Smooth muscle cell (in vitro differentiated cells): ENCODE measurements at regions not wholly inside any gene's neighbourhood (a gene's known extent, or its start where the extent isn't known, plus 50 kb on each side); places are given as distances from the start of the nearest gene placed in this dataset.
A peak's percentile ranks its signal among the peaks of the same experiment; 100 is the strongest.

Experiments
- DNase-seq: peaks from one replicate; lab custom pipeline; 2025; ENCODE audit not compliant: unreplicated experiment; lab: John Stamatoyannopoulos, UW
- H2AFZ ChIP-seq: fragments of 200-600 bp; sonication (generic); 2 replicates; pipeline ENCODE4 v1.6.0; 2016; ENCODE audit warnings: antibody characterized with exemption, low read depth, mild to moderate bottlenecking
- H3F3A ChIP-seq: fragments of 200-600 bp; sonication (generic); 2 replicates; pipeline ENCODE4 v1.6.0; 2017; ENCODE audit warnings: antibody characterized with exemption, low read depth
- H3K27ac ChIP-seq: fragments of 200-600 bp; sonication (generic); 2 replicates; pipeline ENCODE4 v1.5.1; 2016; ENCODE audit warnings: low read depth, mild to moderate bottlenecking
- H3K27me3 ChIP-seq: fragments of 200-600 bp; sonication (generic); 2 replicates; pipeline ENCODE4 v1.6.1; 2016; ENCODE audit warnings: low read depth, mild to moderate bottlenecking
- H3K36me3 ChIP-seq: fragments of 200-600 bp; sonication (generic); 2 replicates; pipeline ENCODE4 v1.5.1; 2016; ENCODE audit warnings: low read depth
- H3K4me1 ChIP-seq: fragments of 200-600 bp; sonication (generic); 2 replicates; pipeline ENCODE4 v1.5.1; 2016; ENCODE audit warnings: low read depth
- H3K4me2 ChIP-seq: fragments of 200-600 bp; sonication (generic); 2 replicates; pipeline ENCODE4 v1.6.0; 2016; ENCODE audit warnings: mild to moderate bottlenecking
- H3K4me3 ChIP-seq: fragments of 200-600 bp; sonication (generic); 2 replicates; pipeline ENCODE4 v1.5.1; 2016; ENCODE audit warnings: mild to moderate bottlenecking
- H3K79me2 ChIP-seq: fragments of 200-600 bp; sonication (generic); 2 replicates; pipeline ENCODE4 v1.6.0; 2016; ENCODE audit warnings: low read depth, mild to moderate bottlenecking
- H3K9ac ChIP-seq: fragments of 200-600 bp; sonication (generic); 2 replicates; pipeline ENCODE4 v1.6.0; 2016; ENCODE audit warnings: low read depth
- H3K9me3 ChIP-seq: fragments of 200-600 bp; sonication (generic); replicated peaks from 2 replicates; pipeline ENCODE4 v1.5.1; 2016; ENCODE audit warnings: low read depth
- H4K20me1 ChIP-seq: fragments of 200-600 bp; sonication (generic); 2 replicates; pipeline ENCODE4 v1.6.0; 2016; ENCODE audit warnings: low read depth
- WGBS: methylation state at CpG from one replicate; pipeline ENCODE4 v1.1.7; 2016; ENCODE audit warnings: low lambda C conversion rate; 5-methylcytosine and 5-hydroxymethylcytosine counted together
- TF ChIP-seq, protein P1 (sequence below): fragments of 200-600 bp; sonication (generic); IDR thresholded peaks from 2 replicates; pipeline ENCODE4 v1.5.1; 2017; ENCODE audit warnings: borderline replicate concordance, mild to moderate bottlenecking, antibody characterized with exemption; ENCODE audit not compliant: insufficient read depth, poor library complexity, severe bottlenecking

DNA sequence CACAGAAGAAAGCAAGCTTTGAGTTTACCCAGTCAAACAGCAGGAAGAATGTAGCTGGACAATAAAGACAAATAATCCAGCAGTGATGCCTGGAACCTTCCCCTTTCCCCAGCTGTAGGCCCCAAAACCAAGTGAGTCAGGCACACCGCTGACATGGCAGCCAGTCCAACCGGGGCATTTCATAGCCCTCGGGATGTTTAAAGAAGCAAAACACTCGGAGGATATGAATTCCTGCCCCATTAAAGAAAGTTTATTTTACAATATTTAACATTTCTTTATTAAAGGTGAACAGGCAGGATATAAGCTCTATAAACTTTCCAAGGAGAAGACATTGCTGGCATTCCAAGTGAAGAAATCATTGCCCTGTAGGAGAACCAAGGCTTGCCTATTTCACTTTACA is 507.6 kb upstream of the TNP1 start:
- Histone ChIP-seq H3K36me3 (no peaks in the 10 kb centered on the region), H3K9ac (peak overlapping the region; percentile 31), H3K4me2 (no peak overlapping the region), H3K27me3 (no peaks in the 10 kb centered on the region), H3K4me3 (no peak overlapping the region), H3K9me3 (no peaks in the 10 kb centered on the region), H3K27ac (peak overlapping the region; percentile 68), H4K20me1 (no peaks in the 10 kb centered on the region), H3K79me2 (no peaks in the 10 kb centered on the region), H3K4me1 (peaks cover 27% of the 10 kb centered on the region), H3F3A (no peaks in the 10 kb centered on the region), H2AFZ (no peak overlapping the region)
- TF ChIP-seq, protein P1, sequence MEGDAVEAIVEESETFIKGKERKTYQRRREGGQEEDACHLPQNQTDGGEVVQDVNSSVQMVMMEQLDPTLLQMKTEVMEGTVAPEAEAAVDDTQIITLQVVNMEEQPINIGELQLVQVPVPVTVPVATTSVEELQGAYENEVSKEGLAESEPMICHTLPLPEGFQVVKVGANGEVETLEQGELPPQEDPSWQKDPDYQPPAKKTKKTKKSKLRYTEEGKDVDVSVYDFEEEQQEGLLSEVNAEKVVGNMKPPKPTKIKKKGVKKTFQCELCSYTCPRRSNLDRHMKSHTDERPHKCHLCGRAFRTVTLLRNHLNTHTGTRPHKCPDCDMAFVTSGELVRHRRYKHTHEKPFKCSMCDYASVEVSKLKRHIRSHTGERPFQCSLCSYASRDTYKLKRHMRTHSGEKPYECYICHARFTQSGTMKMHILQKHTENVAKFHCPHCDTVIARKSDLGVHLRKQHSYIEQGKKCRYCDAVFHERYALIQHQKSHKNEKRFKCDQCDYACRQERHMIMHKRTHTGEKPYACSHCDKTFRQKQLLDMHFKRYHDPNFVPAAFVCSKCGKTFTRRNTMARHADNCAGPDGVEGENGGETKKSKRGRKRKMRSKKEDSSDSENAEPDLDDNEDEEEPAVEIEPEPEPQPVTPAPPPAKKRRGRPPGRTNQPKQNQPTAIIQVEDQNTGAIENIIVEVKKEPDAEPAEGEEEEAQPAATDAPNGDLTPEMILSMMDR = no peak
- DNase-seq = no peak
- WGBS = 73% methylated on average over 4 of the region's 4 CpGs

DNA sequence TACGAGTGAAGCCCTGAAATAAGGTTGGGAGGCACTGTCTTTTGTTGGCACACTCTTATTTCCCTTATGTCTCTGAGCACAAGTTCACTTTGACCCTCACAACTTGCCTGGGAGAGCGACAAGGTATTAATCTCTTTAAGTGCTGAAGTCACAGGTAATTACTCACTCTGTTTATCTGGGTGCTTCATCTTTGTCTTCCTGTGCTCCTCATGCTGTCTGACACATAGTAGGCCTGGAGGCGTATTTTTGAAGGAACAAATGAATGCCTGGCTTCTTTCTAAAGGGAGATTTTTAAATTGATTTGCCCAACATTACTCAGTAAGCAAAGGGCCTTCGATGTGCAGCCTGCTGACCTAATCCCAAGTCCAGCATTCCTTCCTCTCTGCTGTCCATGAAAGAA is 507.1 kb upstream of the TNP1 start:
- no peak overlapping the region for H3K4me3 ChIP-seq

DNA sequence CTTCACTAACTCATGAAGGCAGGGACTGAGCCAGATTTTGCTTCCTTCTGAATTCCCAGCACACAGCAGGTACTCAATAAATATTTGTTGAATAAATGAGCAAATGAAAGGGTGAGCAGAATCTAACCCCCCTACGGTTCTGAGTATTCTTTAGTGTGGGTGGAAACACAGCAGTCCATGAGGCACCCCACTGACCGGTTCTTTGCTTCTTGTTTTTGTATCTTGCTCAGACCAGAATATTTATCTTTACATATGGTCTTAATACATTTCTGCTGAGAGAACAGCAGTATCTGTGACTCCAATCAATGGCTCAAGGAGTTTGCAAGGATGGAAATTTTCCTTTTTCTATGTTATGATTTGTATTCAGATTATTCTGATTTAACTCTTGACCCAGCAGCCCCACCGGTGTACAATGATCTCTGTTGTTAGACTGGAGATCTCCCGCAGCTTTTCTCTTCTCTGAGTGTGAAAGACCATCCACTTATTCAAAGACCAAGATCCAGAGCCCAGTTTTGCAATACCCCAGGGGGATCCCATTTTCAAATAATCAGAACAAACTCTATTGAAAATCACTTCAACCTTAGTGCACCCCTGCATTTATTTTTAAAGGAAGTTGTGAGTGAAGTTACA is 506.5 kb upstream of the TNP1 start:
- H3K36me3 ChIP-seq = no peaks in the 10 kb centered on the region
- H3K27ac ChIP-seq = peak overlapping the region; percentile 68
- TF ChIP-seq, protein P1 = no peak
- no peaks in the 10 kb centered on the region for H3F3A ChIP-seq
- H3K79me2 ChIP-seq = no peaks in the 10 kb centered on the region
- H3K9ac ChIP-seq = no peak overlapping the region
- H4K20me1 ChIP-seq = no peaks in the 10 kb centered on the region
- 68% methylated on average over 4 of the region's 4 CpGs for WGBS
- no peaks in the 10 kb centered on the region for H3K27me3 ChIP-seq
- no peak overlapping the region for H2AFZ ChIP-seq
- DNase-seq = no peak
- peaks cover 21% of the 10 kb centered on the region for H3K4me1 ChIP-seq
- H3K4me2 ChIP-seq = no peak overlapping the region
- no peaks in the 10 kb centered on the region for H3K9me3 ChIP-seq
- H3K4me3 ChIP-seq = no peak overlapping the region

More for the DNA sequence above, 507.1 kb upstream of the TNP1 start:
- Histone ChIP-seq H2AFZ (no peak overlapping the region), H3K9me3 (no peaks in the 10 kb centered on the region), H3K4me2 (no peak overlapping the region), H3K27ac (peak overlapping the region; percentile 68), H3F3A (no peaks in the 10 kb centered on the region), H3K79me2 (no peaks in the 10 kb centered on the region), H3K36me3 (no peaks in the 10 kb centered on the region), H3K9ac (peak overlapping the region; percentile 31), H3K4me1 (peaks cover 27% of the 10 kb centered on the region), H3K27me3 (no peaks in the 10 kb centered on the region), H4K20me1 (no peaks in the 10 kb centered on the region)
- WGBS = 54% methylated on average over 4 of the region's 4 CpGs
- TF ChIP-seq, protein P1 = no peak
- DNase-seq = no peak

DNA sequence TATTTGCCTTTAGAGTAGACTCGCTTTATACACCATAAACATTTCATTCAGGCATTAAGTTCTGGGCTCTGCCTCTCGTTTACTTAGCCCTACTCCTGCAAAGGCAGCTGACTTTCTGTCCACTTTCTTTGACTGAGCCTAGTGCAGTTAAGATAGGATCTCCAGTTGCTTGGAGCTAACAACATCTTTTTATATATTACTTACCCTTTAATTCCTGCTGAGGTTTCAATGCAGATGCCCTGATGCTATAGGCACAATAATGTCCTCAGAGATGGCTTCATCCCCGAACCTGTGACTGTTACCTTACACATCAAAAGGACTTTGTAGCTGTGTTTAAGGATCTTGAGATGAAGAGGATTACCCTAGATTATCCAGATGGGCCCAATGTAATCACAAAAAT is 505.8 kb upstream of the TNP1 start:
- no peak overlapping the region for H2AFZ ChIP-seq
- no peak overlapping the region for H3K4me2 ChIP-seq
- WGBS = 63% methylated on average over 3 of the region's 3 CpGs
- H3K9me3 ChIP-seq = no peaks in the 10 kb centered on the region
- no peaks in the 10 kb centered on the region for H3F3A ChIP-seq
- H3K27ac ChIP-seq = no peak overlapping the region
- no peaks in the 10 kb centered on the region for H3K79me2 ChIP-seq
- H3K4me1 ChIP-seq = peaks cover 15% of the 10 kb centered on the region
- H3K27me3 ChIP-seq = no peaks in the 10 kb centered on the region
- TF ChIP-seq, protein P1 = no peak
- no peak overlapping the region for H3K4me3 ChIP-seq
- no peaks in the 10 kb centered on the region for H3K36me3 ChIP-seq
- H4K20me1 ChIP-seq = no peaks in the 10 kb centered on the region
- H3K9ac ChIP-seq = no peak overlapping the region
- no peak for DNase-seq
